ENCODE measurements at regions not wholly inside any gene's neighbourhood (a gene's known extent, or its start where the extent isn't known, plus 50 kb on each side); places are given as distances from the start of the nearest gene placed in this dataset.
"Not testable (repeated sequence)": the region's sequence is repeated elsewhere in the genome, so short reads cannot be mapped to it uniquely, and the experiment has no call there.

DNA sequence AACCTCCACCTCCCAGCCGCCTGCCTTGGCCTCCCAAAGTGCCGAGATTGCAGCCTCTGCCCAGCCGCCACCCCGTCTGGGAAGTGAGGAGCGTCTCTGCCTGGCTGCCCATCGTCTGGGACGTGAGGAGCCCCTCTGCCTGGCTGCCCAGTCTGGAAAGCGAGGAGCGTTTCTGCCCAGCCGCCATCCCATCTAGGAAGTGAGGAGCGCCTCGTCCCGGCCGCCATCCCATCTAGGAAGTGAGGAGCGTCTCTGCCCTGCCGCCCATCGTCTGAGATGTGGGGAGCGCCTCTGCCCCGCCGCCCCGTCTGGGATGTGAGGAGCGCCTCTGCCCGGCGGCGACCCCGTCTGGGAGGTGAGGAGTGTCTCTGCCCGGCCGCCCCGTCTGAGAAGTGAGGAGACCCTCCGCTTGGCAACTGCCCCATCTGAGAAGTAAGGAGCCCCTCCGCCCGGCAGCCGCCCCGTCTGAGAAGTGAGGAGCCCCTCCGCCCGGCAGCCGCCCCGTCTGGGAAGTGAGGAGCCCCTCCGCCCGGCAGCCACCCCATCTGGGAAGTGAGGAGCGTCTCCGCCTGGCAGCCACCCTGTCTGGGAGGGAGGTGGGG, 175.8 kb upstream of the CRIM1 start:
- DNase-seq; H3K27me3 ChIP-seq (replicated peaks in 2 of 5; ENCODE audit: control insufficient read depth in 4 of 5, insufficient read depth in 5 of 5, low read length in 4 of 5); H3K4me1 ChIP-seq (ENCODE audit: control extremely low read depth in 1 of 4, control insufficient read depth in 4 of 4, insufficient read depth in 4 of 4, low read length in 3 of 4); H3K4me3 ChIP-seq (ENCODE audit: control insufficient read depth in 1 of 7, extremely low read depth in 1 of 7, insufficient read depth in 4 of 7, low read depth in 2 of 7, low read length in 6 of 7); H3K27ac ChIP-seq (ENCODE audit: insufficient read depth in 1 of 2, low read depth in 1 of 2, low read length in 2 of 2, poor library complexity in 1 of 2, severe bottlenecking in 2 of 2); H3K9me3 ChIP-seq (ENCODE audit: control extremely low read depth in 1 of 5, control insufficient read depth in 4 of 5, insufficient read depth in 2 of 5, low read depth in 1 of 5, low read length in 4 of 5); H3K36me3 ChIP-seq (ENCODE audit: control insufficient read depth in 4 of 4, insufficient read depth in 4 of 4, low read length in 3 of 4); CTCF ChIA-PET; POLR2A ChIA-PET: not testable (repeated sequence)
- 96% methylated on average over 20 of the region's 42 CpGs for WGBS (ENCODE audit: insufficient coverage)

DNA sequence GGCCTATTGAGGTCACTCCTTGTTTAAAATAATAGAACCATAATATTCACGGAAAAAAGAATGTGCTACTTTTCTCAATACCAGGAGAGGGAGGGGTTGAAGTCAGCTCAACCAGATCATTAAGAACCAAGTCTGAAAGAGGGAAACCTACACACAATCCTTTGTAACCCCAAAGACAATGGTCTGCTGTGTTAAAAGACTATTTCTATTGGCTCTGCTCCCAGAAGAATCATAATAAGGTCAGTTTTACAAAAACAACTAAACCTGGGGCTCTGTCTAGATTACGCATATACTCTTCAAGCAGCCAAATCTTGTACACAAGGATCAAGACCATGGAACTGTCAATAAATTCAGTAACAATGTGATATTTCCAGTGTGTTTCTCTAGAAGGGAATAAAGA, 177.2 kb upstream of the CRIM1 start:
- DNase-seq = no peak
- POLR2A ChIA-PET = no interaction called here
- H3K27me3 ChIP-seq (replicated peaks in 2 of 5; ENCODE audit: control insufficient read depth in 4 of 5, insufficient read depth in 5 of 5, low read length in 4 of 5) = peaks cover 0 to 2% (median 0%) of the 10 kb centered on the region in 5 experiments
- no peaks in the 10 kb centered on the region for H3K4me1 ChIP-seq (ENCODE audit: control extremely low read depth in 1 of 4, control insufficient read depth in 4 of 4, insufficient read depth in 4 of 4, low read length in 3 of 4)
- H3K27ac ChIP-seq (ENCODE audit: insufficient read depth in 1 of 2, low read depth in 1 of 2, low read length in 2 of 2, poor library complexity in 1 of 2, severe bottlenecking in 2 of 2) = no peak overlapping the region
- H3K9me3 ChIP-seq (ENCODE audit: control extremely low read depth in 1 of 5, control insufficient read depth in 4 of 5, insufficient read depth in 2 of 5, low read depth in 1 of 5, low read length in 4 of 5) = peaks cover 0 to 3% (median 0%) of the 10 kb centered on the region in 5 experiments
- WGBS (ENCODE audit: insufficient coverage) = no CpG with 5 or more reads among the region's 2 CpGs
- H3K4me3 ChIP-seq (ENCODE audit: control insufficient read depth in 1 of 7, extremely low read depth in 1 of 7, insufficient read depth in 4 of 7, low read depth in 2 of 7, low read length in 6 of 7) = no peak overlapping the region
- no peaks in the 10 kb centered on the region for H3K36me3 ChIP-seq (ENCODE audit: control insufficient read depth in 4 of 4, insufficient read depth in 4 of 4, low read length in 3 of 4)
- CTCF ChIA-PET = no interaction called here

DNA sequence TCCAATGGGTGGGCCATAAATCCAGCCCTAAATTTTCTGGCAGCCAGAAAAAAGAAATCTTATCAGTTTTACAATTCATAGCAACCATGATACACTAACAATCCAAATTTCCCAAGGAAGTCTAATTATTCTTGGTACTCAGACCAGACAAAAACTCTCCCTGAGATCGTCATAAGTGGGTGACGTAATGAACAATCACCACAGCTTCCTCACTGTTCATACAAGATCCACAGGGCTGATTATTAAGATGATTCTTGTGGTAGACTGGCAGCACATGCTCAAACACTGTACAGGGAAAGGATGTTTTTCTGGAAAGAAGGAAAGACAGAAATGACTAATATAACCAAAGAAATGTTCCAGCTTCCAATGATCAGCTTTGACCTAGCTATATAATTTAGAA, 178.3 kb upstream of the CRIM1 start:
- CTCF ChIA-PET = no interaction called here
- Histone ChIP-seq H3K9me3 (ENCODE audit: control extremely low read depth in 1 of 5, control insufficient read depth in 4 of 5, insufficient read depth in 2 of 5, low read depth in 1 of 5, low read length in 4 of 5) (peaks cover 0 to 3% (median 0%) of the 10 kb centered on the region in 5 experiments), H3K27me3 (replicated peaks in 2 of 5; ENCODE audit: control insufficient read depth in 4 of 5, insufficient read depth in 5 of 5, low read length in 4 of 5) (peaks cover 0 to 2% (median 0%) of the 10 kb centered on the region in 5 experiments), H3K27ac (ENCODE audit: insufficient read depth in 1 of 2, low read depth in 1 of 2, low read length in 2 of 2, poor library complexity in 1 of 2, severe bottlenecking in 2 of 2) (no peak overlapping the region), H3K4me3 (ENCODE audit: control insufficient read depth in 1 of 7, extremely low read depth in 1 of 7, insufficient read depth in 4 of 7, low read depth in 2 of 7, low read length in 6 of 7) (no peak overlapping the region), H3K4me1 (ENCODE audit: control extremely low read depth in 1 of 4, control insufficient read depth in 4 of 4, insufficient read depth in 4 of 4, low read length in 3 of 4) (no peaks in the 10 kb centered on the region), H3K36me3 (ENCODE audit: control insufficient read depth in 4 of 4, insufficient read depth in 4 of 4, low read length in 3 of 4) (no peaks in the 10 kb centered on the region)
- POLR2A ChIA-PET = no interaction called here
- WGBS (ENCODE audit: insufficient coverage) = 100% methylated on average over 1 of the region's 2 CpGs
- no peak for DNase-seq

DNA sequence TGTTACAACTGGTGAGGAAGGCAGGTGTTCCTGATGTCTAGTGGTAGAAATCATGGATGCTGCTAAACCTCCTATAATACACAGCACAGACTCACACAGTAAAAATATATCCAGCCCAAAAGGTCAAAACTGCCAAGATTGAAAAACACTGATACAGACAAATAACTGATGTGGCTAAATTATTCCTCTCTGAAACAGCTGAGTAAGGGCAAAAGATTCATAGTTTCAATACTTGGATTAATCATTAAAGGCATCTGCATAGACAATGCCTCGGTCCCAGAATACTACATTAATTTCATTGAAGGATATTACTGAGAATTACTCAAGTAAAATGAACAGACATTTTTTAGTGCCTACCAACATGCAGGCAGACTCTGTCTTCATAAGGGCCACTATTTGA, 180.7 kb upstream of the CRIM1 start:
- Histone ChIP-seq H3K4me3 (ENCODE audit: control insufficient read depth in 1 of 7, extremely low read depth in 1 of 7, insufficient read depth in 4 of 7, low read depth in 2 of 7, low read length in 6 of 7) (no peak overlapping the region), H3K4me1 (ENCODE audit: control extremely low read depth in 1 of 4, control insufficient read depth in 4 of 4, insufficient read depth in 4 of 4, low read length in 3 of 4) (no peaks in the 10 kb centered on the region), H3K27ac (ENCODE audit: insufficient read depth in 1 of 2, low read depth in 1 of 2, low read length in 2 of 2, poor library complexity in 1 of 2, severe bottlenecking in 2 of 2) (no peak overlapping the region), H3K36me3 (ENCODE audit: control insufficient read depth in 4 of 4, insufficient read depth in 4 of 4, low read length in 3 of 4) (no peaks in the 10 kb centered on the region), H3K27me3 (replicated peaks in 2 of 5; ENCODE audit: control insufficient read depth in 4 of 5, insufficient read depth in 5 of 5, low read length in 4 of 5) (peaks cover 0 to 2% (median 0%) of the 10 kb centered on the region in 5 experiments), H3K9me3 (ENCODE audit: control extremely low read depth in 1 of 5, control insufficient read depth in 4 of 5, insufficient read depth in 2 of 5, low read depth in 1 of 5, low read length in 4 of 5) (no peaks in the 10 kb centered on the region)
- no CpG with 5 or more reads among the region's 1 CpG for WGBS (ENCODE audit: insufficient coverage)
- ChIA-PET POLR2A (no interaction called here), CTCF (no interaction called here)
- no peak for DNase-seq

DNA sequence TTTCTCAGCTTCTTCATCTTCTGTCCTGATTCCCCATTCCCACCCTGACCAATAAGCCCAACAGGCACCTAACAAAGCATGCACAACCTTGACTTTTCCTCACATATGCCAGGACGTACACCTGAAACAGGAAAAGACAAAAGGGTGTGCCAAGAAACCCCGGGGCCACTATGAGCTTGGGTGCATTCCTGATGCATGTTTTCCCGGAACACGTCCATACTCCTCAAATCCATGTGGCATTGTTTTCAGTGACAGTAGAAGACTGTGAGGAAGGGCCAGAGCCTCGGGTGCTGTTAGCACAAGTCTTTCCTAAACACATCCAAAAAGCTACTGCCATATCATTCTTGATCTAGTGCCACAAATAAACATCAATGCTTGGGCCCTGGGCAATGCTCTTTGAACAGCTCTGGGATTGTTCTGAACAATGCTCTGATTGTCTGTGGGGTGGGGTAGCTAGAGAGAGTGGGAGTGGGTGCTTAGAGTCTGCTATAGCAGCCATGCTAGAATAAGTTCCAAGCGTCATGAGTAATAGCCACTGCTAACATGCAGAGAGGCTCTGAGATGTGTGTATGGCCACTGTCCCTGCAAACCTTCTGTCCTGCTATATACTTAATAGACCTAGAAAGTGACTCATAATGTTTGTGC, 181.7 kb upstream of the CRIM1 start:
- Histone ChIP-seq H3K27me3 (replicated peaks in 2 of 5; ENCODE audit: control insufficient read depth in 4 of 5, insufficient read depth in 5 of 5, low read length in 4 of 5) (peaks cover 0 to 2% (median 0%) of the 10 kb centered on the region in 5 experiments), H3K36me3 (ENCODE audit: control insufficient read depth in 4 of 4, insufficient read depth in 4 of 4, low read length in 3 of 4) (no peaks in the 10 kb centered on the region), H3K4me3 (ENCODE audit: control insufficient read depth in 1 of 7, extremely low read depth in 1 of 7, insufficient read depth in 4 of 7, low read depth in 2 of 7, low read length in 6 of 7) (no peak overlapping the region), H3K9me3 (ENCODE audit: control extremely low read depth in 1 of 5, control insufficient read depth in 4 of 5, insufficient read depth in 2 of 5, low read depth in 1 of 5, low read length in 4 of 5) (no peaks in the 10 kb centered on the region), H3K4me1 (ENCODE audit: control extremely low read depth in 1 of 4, control insufficient read depth in 4 of 4, insufficient read depth in 4 of 4, low read length in 3 of 4) (no peaks in the 10 kb centered on the region), H3K27ac (ENCODE audit: insufficient read depth in 1 of 2, low read depth in 1 of 2, low read length in 2 of 2, poor library complexity in 1 of 2, severe bottlenecking in 2 of 2) (no peak overlapping the region)
- DNase-seq = no peak
- POLR2A ChIA-PET = no interaction called here
- 100% methylated on average over 5 of the region's 6 CpGs for WGBS (ENCODE audit: insufficient coverage)
- CTCF ChIA-PET = no interaction called here

DNA sequence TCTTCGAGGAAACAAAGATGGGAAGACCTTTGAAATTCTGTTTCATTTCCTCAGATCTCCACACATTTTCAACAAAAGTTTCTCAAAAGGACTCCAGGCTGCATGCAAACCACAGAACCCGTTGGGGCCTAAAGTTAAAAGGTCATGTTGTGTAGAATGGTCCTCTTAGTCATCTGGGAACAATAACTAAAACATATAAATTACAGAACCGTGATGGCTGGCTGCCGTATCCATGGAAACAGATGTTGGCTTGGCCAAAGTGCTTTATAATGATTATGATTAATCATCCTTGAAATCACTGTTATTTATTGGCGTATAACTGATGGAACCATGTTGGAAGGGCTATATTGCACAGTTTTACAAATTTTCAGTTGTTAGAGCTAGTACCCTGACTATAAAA, 182.8 kb upstream of the CRIM1 start:
- no peaks in the 10 kb centered on the region for H3K9me3 ChIP-seq (ENCODE audit: control extremely low read depth in 1 of 5, control insufficient read depth in 4 of 5, insufficient read depth in 2 of 5, low read depth in 1 of 5, low read length in 4 of 5)
- WGBS (ENCODE audit: insufficient coverage) = 100% methylated on average over 1 of the region's 5 CpGs
- no peak overlapping the region for H3K4me3 ChIP-seq (ENCODE audit: control insufficient read depth in 1 of 7, extremely low read depth in 1 of 7, insufficient read depth in 4 of 7, low read depth in 2 of 7, low read length in 6 of 7)
- no peaks in the 10 kb centered on the region for H3K36me3 ChIP-seq (ENCODE audit: control insufficient read depth in 4 of 4, insufficient read depth in 4 of 4, low read length in 3 of 4)
- H3K27me3 ChIP-seq (replicated peaks in 2 of 5; ENCODE audit: control insufficient read depth in 4 of 5, insufficient read depth in 5 of 5, low read length in 4 of 5) = peaks cover 0 to 2% (median 0%) of the 10 kb centered on the region in 5 experiments
- no peaks in the 10 kb centered on the region for H3K4me1 ChIP-seq (ENCODE audit: control extremely low read depth in 1 of 4, control insufficient read depth in 4 of 4, insufficient read depth in 4 of 4, low read length in 3 of 4)
- no peak overlapping the region for H3K27ac ChIP-seq (ENCODE audit: insufficient read depth in 1 of 2, low read depth in 1 of 2, low read length in 2 of 2, poor library complexity in 1 of 2, severe bottlenecking in 2 of 2)
- ChIA-PET POLR2A (no interaction called here), CTCF (no interaction called here)
- no peak for DNase-seq

DNA sequence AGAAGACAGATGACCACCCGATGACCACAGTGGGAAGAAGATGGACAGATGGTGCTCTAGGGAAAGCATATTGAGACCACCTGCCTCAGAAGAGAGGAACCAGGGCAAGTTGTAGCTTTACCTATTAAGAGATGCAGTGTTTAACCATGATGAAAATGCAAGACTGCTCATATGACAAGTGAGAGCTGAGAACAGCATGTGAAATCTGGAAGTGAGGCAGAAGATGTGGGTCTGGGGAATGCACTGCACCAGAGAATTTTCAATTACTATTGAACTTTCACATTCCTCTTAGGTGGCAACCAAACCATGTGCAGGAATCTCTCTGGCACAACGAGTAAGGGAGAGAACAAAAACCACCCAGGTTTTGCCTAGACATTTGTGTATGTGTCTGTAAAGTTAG, 184.8 kb upstream of the CRIM1 start:
- ChIA-PET POLR2A (no interaction called here), CTCF (no interaction called here)
- DNase-seq = no peak
- Histone ChIP-seq H3K36me3 (ENCODE audit: control insufficient read depth in 4 of 4, insufficient read depth in 4 of 4, low read length in 3 of 4) (no peaks in the 10 kb centered on the region), H3K27ac (ENCODE audit: insufficient read depth in 1 of 2, low read depth in 1 of 2, low read length in 2 of 2, poor library complexity in 1 of 2, severe bottlenecking in 2 of 2) (no peak overlapping the region), H3K4me1 (ENCODE audit: control extremely low read depth in 1 of 4, control insufficient read depth in 4 of 4, insufficient read depth in 4 of 4, low read length in 3 of 4) (no peaks in the 10 kb centered on the region), H3K9me3 (ENCODE audit: control extremely low read depth in 1 of 5, control insufficient read depth in 4 of 5, insufficient read depth in 2 of 5, low read depth in 1 of 5, low read length in 4 of 5) (no peaks in the 10 kb centered on the region), H3K4me3 (ENCODE audit: control insufficient read depth in 1 of 7, extremely low read depth in 1 of 7, insufficient read depth in 4 of 7, low read depth in 2 of 7, low read length in 6 of 7) (no peak overlapping the region), H3K27me3 (replicated peaks in 2 of 5; ENCODE audit: control insufficient read depth in 4 of 5, insufficient read depth in 5 of 5, low read length in 4 of 5) (peaks cover 0 to 2% (median 0%) of the 10 kb centered on the region in 5 experiments)
- 100% methylated on average over 1 of the region's 2 CpGs for WGBS (ENCODE audit: insufficient coverage)

All from common myeloid progenitor, CD34-positive (primary cell).